NCI-H446 (cell line): ENCODE measurements at regions not wholly inside any gene's neighbourhood (a gene's known extent, or its start where the extent isn't known, plus 50 kb on each side); places are given as distances from the start of the nearest gene placed in this dataset.

ENCODE experiments used
- DNase-seq, 2 experiments: peaks; one replicate each; lab custom pipeline; 2025; lab: John Stamatoyannopoulos, UW

GRCh38 chr6:130765181-130765727 lies 62.0 kb upstream of the SMLR1 start:
- no peak for DNase-seq

GRCh38 chr6:130766239-130767144 lies 60.7 kb upstream of the SMLR1 start:
- no peak for DNase-seq

DNA sequence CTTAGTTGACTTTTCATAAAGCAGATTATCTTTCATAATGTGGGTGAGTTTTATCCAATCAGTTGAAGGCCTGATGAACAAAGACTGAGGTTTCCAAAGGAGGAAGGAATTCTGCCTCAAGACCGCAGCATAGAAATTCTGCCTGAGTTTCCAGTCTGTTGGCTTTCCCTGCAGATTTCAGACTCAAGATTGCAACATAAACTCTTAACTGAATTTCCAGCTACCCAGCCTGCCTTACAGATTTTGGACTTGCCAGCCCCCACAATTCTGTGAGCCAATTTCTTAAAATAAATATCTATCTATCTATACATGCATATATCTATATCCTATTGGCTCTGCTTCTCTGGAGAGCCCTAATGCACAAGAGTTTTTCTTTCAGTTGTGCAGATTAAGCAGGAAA lies 57.3 kb upstream of the SMLR1 start:
- DNase-seq: no peak

- DNase-seq: no peak
These were observed 55.5 kb upstream of the SMLR1 start for GRCh38 chr6:130771741-130772140.

GRCh38 chr6:130773860-130774259 lies 53.3 kb upstream of the SMLR1 start:
- no peak for DNase-seq

DNA sequence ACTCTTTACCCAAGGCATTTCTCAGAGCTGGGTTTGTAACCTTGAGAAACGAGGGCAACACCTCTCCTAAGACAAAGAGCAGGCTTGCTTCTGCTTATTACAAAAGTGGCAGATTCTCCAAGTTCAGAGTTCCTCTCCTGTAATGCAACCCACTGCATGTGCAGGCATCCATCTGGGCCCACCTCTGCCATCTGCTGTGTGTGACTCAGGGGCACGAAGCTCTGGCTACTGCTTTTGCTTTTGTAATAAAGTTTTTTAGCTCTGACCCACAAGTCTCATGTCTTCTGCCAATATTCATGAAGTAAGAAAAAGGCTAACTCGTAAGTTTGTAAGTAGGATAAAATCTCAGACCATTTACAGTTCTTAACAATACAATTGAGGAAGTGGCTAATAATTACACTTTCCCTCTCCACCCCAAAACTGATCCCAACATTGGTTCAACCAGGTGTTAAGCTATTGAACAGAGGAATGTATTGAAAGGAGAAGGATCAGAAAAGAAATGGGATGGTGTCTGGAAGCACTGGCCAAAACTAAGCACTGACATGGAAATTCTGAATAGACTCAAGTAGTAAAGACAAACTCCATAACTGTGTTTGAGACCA lies 51.7 kb upstream of the SMLR1 start:
- DNase-seq: no peak

DNA sequence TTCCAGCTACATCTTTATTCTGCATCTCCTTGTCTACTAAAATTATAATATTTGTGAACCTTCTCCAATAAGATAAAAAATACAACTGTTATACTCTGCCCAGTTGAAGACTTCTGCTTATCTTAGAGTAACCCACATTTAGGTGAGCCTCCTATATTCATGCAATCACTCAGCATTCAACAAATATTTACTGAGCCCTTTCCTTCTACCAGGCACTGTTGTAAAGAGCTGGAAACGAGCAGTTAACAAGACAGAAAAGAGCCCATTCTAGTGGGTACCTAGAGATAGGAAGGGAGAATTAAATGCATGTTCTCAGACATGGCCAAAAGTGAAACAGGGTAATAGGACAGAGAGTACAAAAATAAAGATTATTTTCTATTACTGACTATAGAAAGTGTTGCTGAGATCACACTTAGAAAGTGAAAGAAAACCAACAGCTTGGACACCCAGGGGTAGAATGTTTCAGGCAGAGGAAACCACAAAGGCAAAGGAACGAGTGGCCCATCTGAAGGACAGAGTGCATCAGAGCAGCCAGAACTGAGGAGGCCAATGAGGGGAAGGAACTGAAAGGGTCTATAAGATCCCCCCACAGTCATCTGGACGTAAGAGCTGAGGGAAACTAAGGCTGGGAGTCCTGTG lies 50.8 kb upstream of the SMLR1 start:
- DNase-seq: no peak
